H1 (cell line): ENCODE measurements at regions not wholly inside any gene's neighbourhood (a gene's known extent, or its start where the extent isn't known, plus 50 kb on each side); places are given as distances from the start of the nearest gene placed in this dataset.

Experiments
- CTCF ChIA-PET: fragments of 300-600 bp; sonication (Branson Sonifier 250); formaldehyde crosslinking; loops from one replicate; lab custom pipeline; 2021; ENCODE audit not compliant: partially characterized antibody; lab: Charles Lee
- POLR2A ChIA-PET: fragments of 300-600 bp; sonication (Branson Sonifier 250); formaldehyde crosslinking; loops from one replicate; lab custom pipeline; 2021; ENCODE audit warnings: inconsistent platforms; ENCODE audit not compliant: partially characterized antibody; lab: Charles Lee
- DNase-seq, 2 experiments: peaks; one replicate each; pipeline versions ENCODE4 v3.0.0 to v3.0.0-alpha.2; 2010 to 2022; ENCODE audit warnings: low spot score in 2 of 2, low read depth in 1 of 2, mixed read lengths in 1 of 2
- FAIRE-seq: peaks from 2 replicates; lab custom pipeline; 2011; peaks lifted over from hg19 to GRCh38; lab: Jason Lieb, UNC
- H2AFZ ChIP-seq: 2 replicates; pipeline ENCODE4 v1.8.1; 2012; ENCODE audit warnings: low read length, inconsistent platforms
- H2AK5ac ChIP-seq: 2 replicates; pipeline ENCODE4 v1.6.1; 2013; ENCODE audit warnings: low read depth, low read length
- H2BK120ac ChIP-seq: replicated peaks from 2 replicates; pipeline ENCODE3; 2013; ENCODE audit warnings: low read depth, low read length, inconsistent platforms
- H2BK12ac ChIP-seq: 2 replicates; pipeline ENCODE4 v1.6.1; 2013; ENCODE audit warnings: low read depth, low read length
- H2BK15ac ChIP-seq: 2 replicates; pipeline ENCODE4 v1.6.1; 2013; ENCODE audit warnings: low read length
- H2BK20ac ChIP-seq: 2 replicates; pipeline ENCODE4 v1.6.1; 2013; ENCODE audit warnings: low read length
- H2BK5ac ChIP-seq: 2 replicates; pipeline ENCODE4 v1.6.1; 2013; ENCODE audit warnings: low read depth, low read length
- H3K14ac ChIP-seq: 2 replicates; pipeline ENCODE4 v1.6.1; 2013; ENCODE audit warnings: inconsistent platforms; ENCODE audit not compliant: insufficient read length
- H3K18ac ChIP-seq: 2 replicates; pipeline ENCODE4 v1.6.1; 2013; ENCODE audit warnings: low read length; ENCODE audit errors: extremely low read depth
- H3K23ac ChIP-seq: 2 replicates; pipeline ENCODE4 v1.6.1; 2013; ENCODE audit warnings: inconsistent platforms; ENCODE audit not compliant: insufficient read length
- H3K23me2 ChIP-seq: 2 replicates; pipeline ENCODE4 v1.6.1; 2013; ENCODE audit warnings: low read depth, low read length
- H3K27ac ChIP-seq: 2 replicates; pipeline ENCODE4 v1.6.1; 2011; ENCODE audit warnings: low read depth, low read length, inconsistent platforms
- H3K27me3 ChIP-seq, 4 experiments: replicated peaks in 1 of 4; 1 replicate in 1 of 4; 2 replicates in 3 of 4; pipeline versions ENCODE4 v1.6.1 to v1.8.1; 2011 to 2013; ENCODE audit warnings: low read length in 3 of 4, mild to moderate bottlenecking in 3 of 4, inconsistent platforms in 2 of 4, mixed read lengths in 2 of 4, moderate library complexity in 1 of 4; ENCODE audit not compliant: control insufficient read depth in 3 of 4, insufficient read depth in 3 of 4; ENCODE audit errors: extremely low read depth in 1 of 4
- H3K36me3 ChIP-seq, 4 experiments: 2 replicates each; pipeline versions ENCODE4 v1.6.1 to v1.8.1; 2011 to 2013; ENCODE audit warnings: mild to moderate bottlenecking in 4 of 4, low read length in 3 of 4, moderate library complexity in 2 of 4, control low read depth in 1 of 4, inconsistent platforms in 1 of 4; ENCODE audit not compliant: insufficient read depth in 4 of 4, control insufficient read depth in 2 of 4
- H3K4ac ChIP-seq: replicated peaks from 2 replicates; pipeline ENCODE3; 2013; ENCODE audit warnings: low read length, low read depth, mixed read lengths, inconsistent platforms; ENCODE audit not compliant: insufficient read length
- H3K4me1 ChIP-seq, 4 experiments: replicated peaks in 1 of 4; 1 replicate in 1 of 4; 2 replicates in 3 of 4; pipeline versions ENCODE4 v1.6.1 to v1.8.1; 2011 to 2013; ENCODE audit warnings: low read length in 3 of 4, inconsistent platforms in 2 of 4, mixed read lengths in 1 of 4; ENCODE audit not compliant: insufficient read depth in 4 of 4, control insufficient read depth in 3 of 4
- H3K4me2 ChIP-seq, 2 experiments: 2 replicates each; pipeline versions ENCODE4 v1.6.1 to v1.8.1; 2011 to 2013; ENCODE audit warnings: low read depth in 2 of 2, low read length in 2 of 2, control low read depth in 1 of 2, inconsistent platforms in 1 of 2, mild to moderate bottlenecking in 1 of 2; ENCODE audit not compliant: insufficient read depth in 1 of 2
- H3K4me3 ChIP-seq, 4 experiments: fragments of 200-600, 300-600 bp in 1 of 4; sonication (generic), shearing (Covaris generic), sonication (Bioruptor Twin) in 1 of 4; 2 replicates each; pipeline versions ENCODE4 v1.5.1 to v1.8.1; 2011 to 2016; ENCODE audit warnings: low read length in 4 of 4, low read depth in 3 of 4, control low read depth in 2 of 4, inconsistent platforms in 2 of 4, mild to moderate bottlenecking in 2 of 4, mixed read lengths in 1 of 4, moderate library complexity in 1 of 4; ENCODE audit not compliant: insufficient read depth in 2 of 4; ENCODE audit errors: extremely low read depth in 1 of 4
- H3K56ac ChIP-seq: replicated peaks from 2 replicates; pipeline ENCODE3; 2013; ENCODE audit warnings: low read depth, mild to moderate bottlenecking, mixed read lengths, low read length, inconsistent platforms; ENCODE audit not compliant: insufficient read length
- H3K79me1 ChIP-seq: 2 replicates; pipeline ENCODE4 v1.6.1; 2013; ENCODE audit warnings: low read depth, low read length, control low read depth
- H3K79me2 ChIP-seq, 2 experiments: 2 replicates each; pipeline versions ENCODE4 v1.6.1 to v1.8.1; 2012 to 2013; ENCODE audit warnings: low read length in 2 of 2, mild to moderate bottlenecking in 2 of 2, inconsistent platforms in 1 of 2; ENCODE audit not compliant: insufficient read depth in 2 of 2, control insufficient read depth in 1 of 2
- H3K9ac ChIP-seq, 4 experiments: replicated peaks in 1 of 4; 1 replicate in 1 of 4; 2 replicates in 3 of 4; pipeline versions ENCODE4 v1.6.1 to v1.8.1; 2011 to 2013; ENCODE audit warnings: low read depth in 3 of 4, low read length in 3 of 4, control low read depth in 2 of 4, mild to moderate bottlenecking in 2 of 4, moderate library complexity in 2 of 4, inconsistent platforms in 1 of 4; ENCODE audit errors: extremely low read depth in 1 of 4
- H3K9me3 ChIP-seq, 2 experiments: 2 replicates each; pipeline versions ENCODE4 v1.6.1 to v1.8.1; 2012 to 2013; ENCODE audit warnings: mild to moderate bottlenecking in 2 of 2, moderate library complexity in 2 of 2, control low read depth in 1 of 2, inconsistent platforms in 1 of 2, low read depth in 1 of 2, low read length in 1 of 2, mixed read lengths in 1 of 2; ENCODE audit not compliant: insufficient read depth in 2 of 2
- H4K20me1 ChIP-seq, 2 experiments: replicated peaks in 1 of 2; 2 replicates each; pipeline versions ENCODE3 to v1.8.1; 2011 to 2013; ENCODE audit warnings: inconsistent platforms in 2 of 2, low read length in 2 of 2, mild to moderate bottlenecking in 1 of 2; ENCODE audit not compliant: insufficient read depth in 2 of 2, control insufficient read depth in 1 of 2
- H4K5ac ChIP-seq: 2 replicates; pipeline ENCODE4 v1.6.1; 2013; ENCODE audit warnings: low read length, low read depth, mixed read lengths, inconsistent platforms; ENCODE audit not compliant: insufficient read length
- H4K8ac ChIP-seq: 2 replicates; pipeline ENCODE4 v1.8.0; 2013; ENCODE audit warnings: mild to moderate bottlenecking, moderate library complexity, low read length, inconsistent platforms; ENCODE audit not compliant: insufficient read depth; ENCODE audit errors: extremely low read depth
- H4K91ac ChIP-seq: replicated peaks from 2 replicates; pipeline ENCODE3; 2013; ENCODE audit warnings: low read length, mixed read lengths, inconsistent platforms; ENCODE audit not compliant: insufficient read length
- CHD2 ChIP-seq: IDR thresholded peaks from 2 replicates; pipeline ENCODE4 v1.6.1; 2012; ENCODE audit warnings: low read length, improper control_type of control experiment
- E2F6 ChIP-seq: IDR thresholded peaks from 2 replicates; pipeline ENCODE4 v1.6.1; 2012; ENCODE audit warnings: inconsistent platforms
- TAF1 ChIP-seq: IDR thresholded peaks from 2 replicates; pipeline ENCODE4 v1.6.1; 2011; ENCODE audit warnings: mild to moderate bottlenecking, low read depth, low read length
- WGBS, 2 experiments: shearing (Covaris generic) in 1 of 2; methylation state at CpG; one replicate each; pipeline versions ENCODE4 v1.1.6 to v1.1.7; 2013 to 2015; ENCODE audit warnings: low lambda C conversion rate in 2 of 2, mixed read lengths in 2 of 2, inconsistent platforms in 1 of 2, low coverage in 1 of 2, missing lambda C conversion rate in 1 of 2; ENCODE audit not compliant: insufficient replicate concordance in 2 of 2, insufficient coverage in 1 of 2, insufficient read length in 1 of 2; ENCODE audit errors: extremely low coverage in 1 of 2, missing lambda C conversion rate in 1 of 2; 5-methylcytosine and 5-hydroxymethylcytosine counted together

GRCh38 chr17:79515646-79516571, 94.9 kb downstream of the RBFOX3 start:
- Histone ChIP-seq H3K27me3 (no peaks in the 10 kb centered on the region; a peak in 1 of 7 replicates), H3K79me1 (no peaks in the 10 kb centered on the region), H3K23ac (no peak overlapping the region), H3K18ac (no peak overlapping the region), H4K20me1 (peaks cover 0 to under 1% of the 10 kb centered on the region in 2 experiments), H3K14ac (no peak overlapping the region), H2AFZ (no peak overlapping the region), H3K4ac (peak overlapping the region; percentile 54), H2BK12ac (0 out of 2 replicates have a peak overlapping the region, but pooled peaks have one; percentile 75), H3K23me2 (peaks cover under 1% of the 10 kb centered on the region; the same call in 1 of the 2 replicates), H4K91ac (peak overlapping the region; percentile 72), H3K4me1 (peaks cover 0 to 5% (median 1%) of the 10 kb centered on the region in 4 experiments; a peak in 5 of 7 replicates), H3K9ac (no peak overlapping the region), H2BK5ac (peak overlapping the region; percentile 94; the same call in 1 of the 2 replicates), H3K36me3 (no peaks in the 10 kb centered on the region), H4K5ac (no peak overlapping the region), H2AK5ac (0 out of 2 replicates have a peak overlapping the region, but pooled peaks have one; percentile 1), H2BK20ac (peak overlapping the region; percentile 8; the same call in 1 of the 2 replicates), H3K9me3 (peaks cover 4 to 14% of the 10 kb centered on the region in 2 experiments; a peak in 2 of 4 replicates), H3K27ac (no peak overlapping the region), H3K4me2 (no peak overlapping the region), H3K4me3 (no peak overlapping the region), H3K79me2 (no peaks in the 10 kb centered on the region; a peak in 1 of 4 replicates), H2BK120ac (peak overlapping the region; percentile 77), H2BK15ac (0 out of 2 replicates have a peak overlapping the region, but pooled peaks have one; percentile 29), H4K8ac (no peak overlapping the region; the same call in 1 of the 2 replicates), H3K56ac (no peak overlapping the region)
- WGBS, 2 experiments = 86% methylated on average over 18 of the region's 21 CpGs; no CpG with 5 or more reads in 1 of the 2 experiments
- DNase-seq (no peak), FAIRE-seq (no peak)
- ChIA-PET POLR2A (no interaction called here), CTCF (interaction anchor here (0.7 to 3.3 kb wide), 7 partner anchors 17 to 428 kb away, joined by 3 to 9 read pairs (median 3); no protein-coding TSS in a partner anchor)
- TF ChIP-seq CHD2 (no peak), E2F6 (no peak), TAF1 (no peak)
